Muscle layer of duodenum (tissue), 2 donors: ENCODE measurements at regions not wholly inside any gene's neighbourhood (a gene's known extent, or its start where the extent isn't known, plus 50 kb on each side); places are given as distances from the start of the nearest gene placed in this dataset.
"Not testable (repeated sequence)": the region's sequence is repeated elsewhere in the genome, so short reads cannot be mapped to it uniquely, and the experiment has no call there.

Source experiments
- H3K27ac ChIP-seq: one replicate; pipeline ENCODE4 v1.7.0; 2013; ENCODE audit warnings: mild to moderate bottlenecking, low read length
- H3K27me3 ChIP-seq: one replicate; pipeline ENCODE4 v1.7.0; 2013; ENCODE audit warnings: low read depth, mild to moderate bottlenecking, control low read depth, low read length
- H3K36me3 ChIP-seq, 2 donors: one replicate each; pipeline ENCODE4 v1.7.0; 2013; ENCODE audit warnings: low read length in 2 of 2, control low read depth in 1 of 2, mild to moderate bottlenecking in 1 of 2; ENCODE audit not compliant: insufficient read depth in 2 of 2, control insufficient read depth in 1 of 2
- H3K4me1 ChIP-seq, 2 donors: one replicate each; pipeline ENCODE4 v1.7.0; 2013; ENCODE audit warnings: low read length in 2 of 2, mild to moderate bottlenecking in 2 of 2, control low read depth in 1 of 2, moderate library complexity in 1 of 2; ENCODE audit not compliant: insufficient read depth in 2 of 2, control insufficient read depth in 1 of 2
- H3K4me3 ChIP-seq, 2 donors: one replicate each; pipeline ENCODE4 v1.7.0; 2013; ENCODE audit warnings: low read length in 2 of 2, low read depth in 1 of 2, mild to moderate bottlenecking in 1 of 2
- H3K9me3 ChIP-seq, 2 donors: one replicate each; pipeline ENCODE4 v1.7.0; 2013; ENCODE audit warnings: low read length in 2 of 2, control low read depth in 1 of 2, mild to moderate bottlenecking in 1 of 2; ENCODE audit not compliant: control insufficient read depth in 1 of 2
- donor health status: healthy.

GRCh38 chr7:34550996-34551395 is 107.0 kb upstream of the NPSR1 start:
- H3K27me3 ChIP-seq = no peaks in the 10 kb centered on the region
- H3K4me3 ChIP-seq = no peak overlapping the region
- H3K27ac ChIP-seq = no peak overlapping the region
- H3K4me1 ChIP-seq = no peaks in the 10 kb centered on the region
- no peaks in the 10 kb centered on the region for H3K36me3 ChIP-seq
- peaks cover 0 to 17% of the 10 kb centered on the region in 2 donors for H3K9me3 ChIP-seq

- Histone ChIP-seq H3K36me3 (no peaks in the 10 kb centered on the region), H3K4me1 (no peaks in the 10 kb centered on the region), H3K27ac (no peak overlapping the region), H3K27me3 (no peaks in the 10 kb centered on the region), H3K4me3 (no peak overlapping the region), H3K9me3 (peaks cover 0 to 19% of the 10 kb centered on the region in 2 donors)
These were observed 105.5 kb upstream of the NPSR1 start for GRCh38 chr7:34552502-34552901.

- Histone ChIP-seq H3K36me3 (no peaks in the 10 kb centered on the region), H3K4me3 (no peak overlapping the region), H3K27ac (no peak overlapping the region), H3K4me1 (no peaks in the 10 kb centered on the region), H3K9me3 (peaks cover 0 to 18% of the 10 kb centered on the region in 2 donors), H3K27me3 (no peaks in the 10 kb centered on the region)
These were observed 100.0 kb upstream of the NPSR1 start for GRCh38 chr7:34558022-34558421.

GRCh38 chr7:34564091-34564490 is 93.9 kb upstream of the NPSR1 start:
- Histone ChIP-seq H3K27ac (no peak overlapping the region), H3K36me3 (no peaks in the 10 kb centered on the region), H3K27me3 (no peaks in the 10 kb centered on the region), H3K4me1 (no peaks in the 10 kb centered on the region), H3K4me3 (no peak overlapping the region), H3K9me3 (no peaks in the 10 kb centered on the region)

GRCh38 chr7:34567906-34568305 is 90.1 kb upstream of the NPSR1 start:
- no peak overlapping the region for H3K4me3 ChIP-seq
- no peaks in the 10 kb centered on the region for H3K36me3 ChIP-seq
- H3K27me3 ChIP-seq = no peaks in the 10 kb centered on the region
- no peaks in the 10 kb centered on the region for H3K9me3 ChIP-seq
- H3K27ac ChIP-seq = no peak overlapping the region
- no peaks in the 10 kb centered on the region for H3K4me1 ChIP-seq

GRCh38 chr7:34569975-34570699 is 87.9 kb upstream of the NPSR1 start:
- no peaks in the 10 kb centered on the region for H3K27me3 ChIP-seq
- no peaks in the 10 kb centered on the region for H3K36me3 ChIP-seq
- no peak overlapping the region for H3K4me3 ChIP-seq
- H3K27ac ChIP-seq = no peak overlapping the region
- H3K4me1 ChIP-seq = no peaks in the 10 kb centered on the region
- no peaks in the 10 kb centered on the region for H3K9me3 ChIP-seq

- no peak overlapping the region for H3K27ac ChIP-seq
- H3K27me3 ChIP-seq = no peaks in the 10 kb centered on the region
- no peaks in the 10 kb centered on the region for H3K36me3 ChIP-seq
- no peaks in the 10 kb centered on the region for H3K4me1 ChIP-seq
- H3K9me3 ChIP-seq = no peaks in the 10 kb centered on the region
- H3K4me3 ChIP-seq = no peak overlapping the region
These were observed 83.0 kb upstream of the NPSR1 start for GRCh38 chr7:34575006-34575405.

GRCh38 chr7:34577934-34578333 is 80.1 kb upstream of the NPSR1 start:
- H3K27me3 ChIP-seq, H3K4me3 ChIP-seq: not testable (repeated sequence)

GRCh38 chr7:34581698-34582097 is 76.3 kb upstream of the NPSR1 start:
- H3K4me3 ChIP-seq, H3K36me3 ChIP-seq, H3K27me3 ChIP-seq, H3K27ac ChIP-seq, H3K9me3 ChIP-seq, H3K4me1 ChIP-seq: not testable (repeated sequence)

More at GRCh38 chr7:34577934-34578333, 80.1 kb upstream of the NPSR1 start:
- not testable (repeated sequence) for H3K36me3 ChIP-seq, H3K27ac ChIP-seq, H3K9me3 ChIP-seq, H3K4me1 ChIP-seq

GRCh38 chr7:34584526-34584925 is 73.5 kb upstream of the NPSR1 start:
- Histone ChIP-seq H3K9me3 (peaks cover 0 to 5% of the 10 kb centered on the region in 2 donors), H3K27ac (no peak overlapping the region), H3K4me1 (no peaks in the 10 kb centered on the region), H3K36me3 (no peaks in the 10 kb centered on the region), H3K27me3 (no peaks in the 10 kb centered on the region), H3K4me3 (no peak overlapping the region)

GRCh38 chr7:34596887-34597286 is 61.1 kb upstream of the NPSR1 start:
- no peaks in the 10 kb centered on the region for H3K9me3 ChIP-seq
- no peaks in the 10 kb centered on the region for H3K27me3 ChIP-seq
- H3K4me1 ChIP-seq = no peaks in the 10 kb centered on the region
- no peak overlapping the region for H3K27ac ChIP-seq
- no peak overlapping the region for H3K4me3 ChIP-seq
- no peaks in the 10 kb centered on the region for H3K36me3 ChIP-seq
